Smooth muscle cell (in vitro differentiated cells): ENCODE measurements at regions not wholly inside any gene's neighbourhood (a gene's known extent, or its start where the extent isn't known, plus 50 kb on each side); places are given as distances from the start of the nearest gene placed in this dataset.

Experiments
- DNase-seq: peaks from one replicate; lab custom pipeline; 2025; ENCODE audit not compliant: unreplicated experiment; lab: John Stamatoyannopoulos, UW
- H2AFZ ChIP-seq: fragments of 200-600 bp; sonication (generic); 2 replicates; pipeline ENCODE4 v1.6.0; 2016; ENCODE audit warnings: antibody characterized with exemption, low read depth, mild to moderate bottlenecking
- H3F3A ChIP-seq: fragments of 200-600 bp; sonication (generic); 2 replicates; pipeline ENCODE4 v1.6.0; 2017; ENCODE audit warnings: antibody characterized with exemption, low read depth
- H3K27ac ChIP-seq: fragments of 200-600 bp; sonication (generic); 2 replicates; pipeline ENCODE4 v1.5.1; 2016; ENCODE audit warnings: low read depth, mild to moderate bottlenecking
- H3K27me3 ChIP-seq: fragments of 200-600 bp; sonication (generic); 2 replicates; pipeline ENCODE4 v1.6.1; 2016; ENCODE audit warnings: low read depth, mild to moderate bottlenecking
- H3K36me3 ChIP-seq: fragments of 200-600 bp; sonication (generic); 2 replicates; pipeline ENCODE4 v1.5.1; 2016; ENCODE audit warnings: low read depth
- H3K4me1 ChIP-seq: fragments of 200-600 bp; sonication (generic); 2 replicates; pipeline ENCODE4 v1.5.1; 2016; ENCODE audit warnings: low read depth
- H3K4me2 ChIP-seq: fragments of 200-600 bp; sonication (generic); 2 replicates; pipeline ENCODE4 v1.6.0; 2016; ENCODE audit warnings: mild to moderate bottlenecking
- H3K4me3 ChIP-seq: fragments of 200-600 bp; sonication (generic); 2 replicates; pipeline ENCODE4 v1.5.1; 2016; ENCODE audit warnings: mild to moderate bottlenecking
- H3K79me2 ChIP-seq: fragments of 200-600 bp; sonication (generic); 2 replicates; pipeline ENCODE4 v1.6.0; 2016; ENCODE audit warnings: low read depth, mild to moderate bottlenecking
- H3K9ac ChIP-seq: fragments of 200-600 bp; sonication (generic); 2 replicates; pipeline ENCODE4 v1.6.0; 2016; ENCODE audit warnings: low read depth
- H3K9me3 ChIP-seq: fragments of 200-600 bp; sonication (generic); replicated peaks from 2 replicates; pipeline ENCODE4 v1.5.1; 2016; ENCODE audit warnings: low read depth
- H4K20me1 ChIP-seq: fragments of 200-600 bp; sonication (generic); 2 replicates; pipeline ENCODE4 v1.6.0; 2016; ENCODE audit warnings: low read depth
- WGBS: methylation state at CpG from one replicate; pipeline ENCODE4 v1.1.7; 2016; ENCODE audit warnings: low lambda C conversion rate; 5-methylcytosine and 5-hydroxymethylcytosine counted together
- TF ChIP-seq, protein P1 (sequence below): fragments of 200-600 bp; sonication (generic); IDR thresholded peaks from 2 replicates; pipeline ENCODE4 v1.5.1; 2017; ENCODE audit warnings: borderline replicate concordance, mild to moderate bottlenecking, antibody characterized with exemption; ENCODE audit not compliant: insufficient read depth, poor library complexity, severe bottlenecking

DNA sequence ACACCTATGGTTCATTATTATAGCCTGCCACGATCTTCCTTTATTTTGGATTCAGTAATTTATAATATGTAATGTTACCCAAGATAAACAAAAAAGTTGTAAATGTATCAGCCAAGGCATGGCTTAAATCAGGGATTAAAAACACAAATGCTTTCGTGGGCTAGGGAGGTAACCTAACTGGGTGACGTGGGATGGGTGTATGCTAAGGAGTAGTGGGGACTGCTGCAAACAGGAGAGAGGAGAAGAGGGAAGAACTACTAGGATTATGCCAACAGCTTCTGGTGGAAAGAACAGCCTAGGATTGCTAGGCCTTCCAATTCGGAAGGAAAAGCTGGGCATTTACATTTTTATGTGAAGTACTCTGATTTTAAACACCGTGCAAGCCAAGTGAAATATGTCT, 244.8 kb upstream of the POU3F2 start:
- no peaks in the 10 kb centered on the region for H3F3A ChIP-seq
- no peak overlapping the region for H2AFZ ChIP-seq
- no peaks in the 10 kb centered on the region for H3K4me1 ChIP-seq
- H3K4me3 ChIP-seq: no peak overlapping the region
- H3K79me2 ChIP-seq: no peaks in the 10 kb centered on the region
- H3K36me3 ChIP-seq: no peaks in the 10 kb centered on the region
- WGBS: 88% methylated on average over 5 of the region's 5 CpGs
- DNase-seq: no peak
- no peaks in the 10 kb centered on the region for H3K9me3 ChIP-seq
- H3K9ac ChIP-seq: no peak overlapping the region
- no peaks in the 10 kb centered on the region for H4K20me1 ChIP-seq
- TF ChIP-seq, protein P1, sequence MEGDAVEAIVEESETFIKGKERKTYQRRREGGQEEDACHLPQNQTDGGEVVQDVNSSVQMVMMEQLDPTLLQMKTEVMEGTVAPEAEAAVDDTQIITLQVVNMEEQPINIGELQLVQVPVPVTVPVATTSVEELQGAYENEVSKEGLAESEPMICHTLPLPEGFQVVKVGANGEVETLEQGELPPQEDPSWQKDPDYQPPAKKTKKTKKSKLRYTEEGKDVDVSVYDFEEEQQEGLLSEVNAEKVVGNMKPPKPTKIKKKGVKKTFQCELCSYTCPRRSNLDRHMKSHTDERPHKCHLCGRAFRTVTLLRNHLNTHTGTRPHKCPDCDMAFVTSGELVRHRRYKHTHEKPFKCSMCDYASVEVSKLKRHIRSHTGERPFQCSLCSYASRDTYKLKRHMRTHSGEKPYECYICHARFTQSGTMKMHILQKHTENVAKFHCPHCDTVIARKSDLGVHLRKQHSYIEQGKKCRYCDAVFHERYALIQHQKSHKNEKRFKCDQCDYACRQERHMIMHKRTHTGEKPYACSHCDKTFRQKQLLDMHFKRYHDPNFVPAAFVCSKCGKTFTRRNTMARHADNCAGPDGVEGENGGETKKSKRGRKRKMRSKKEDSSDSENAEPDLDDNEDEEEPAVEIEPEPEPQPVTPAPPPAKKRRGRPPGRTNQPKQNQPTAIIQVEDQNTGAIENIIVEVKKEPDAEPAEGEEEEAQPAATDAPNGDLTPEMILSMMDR: no peak
- no peak overlapping the region for H3K4me2 ChIP-seq
- no peak overlapping the region for H3K27ac ChIP-seq
- H3K27me3 ChIP-seq: no peaks in the 10 kb centered on the region

DNA sequence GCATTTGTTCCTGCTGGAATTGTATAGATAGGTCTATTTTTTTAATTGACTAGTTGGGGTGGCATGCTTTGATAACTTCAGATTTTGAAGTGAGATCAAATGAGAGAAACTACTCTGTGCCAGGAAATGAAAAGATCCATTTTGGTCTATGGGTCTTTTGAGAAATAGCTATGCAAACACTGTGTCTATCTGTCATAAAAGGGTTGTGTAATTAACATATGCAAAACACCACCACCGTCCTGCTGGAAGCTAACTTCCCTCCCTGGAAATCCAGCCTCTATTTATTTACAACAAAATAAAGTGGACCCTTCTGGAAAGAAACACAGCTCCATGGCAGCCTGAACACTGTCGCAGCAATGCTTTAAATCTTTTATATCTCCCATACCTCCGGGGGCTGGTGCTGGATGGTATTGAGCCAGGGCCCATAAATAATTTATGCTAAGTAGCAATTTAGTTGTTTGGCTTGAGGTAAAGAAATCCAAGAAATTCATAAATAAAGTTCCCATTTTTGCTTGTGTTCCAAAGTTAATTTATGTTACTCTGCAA, 244.2 kb upstream of the POU3F2 start:
- TF ChIP-seq, protein P1: no peak
- Histone ChIP-seq H3K4me3 (no peak overlapping the region), H3K27me3 (no peaks in the 10 kb centered on the region), H3K27ac (no peak overlapping the region), H4K20me1 (no peaks in the 10 kb centered on the region), H3K36me3 (no peaks in the 10 kb centered on the region), H2AFZ (no peak overlapping the region), H3K9ac (no peak overlapping the region), H3K9me3 (no peaks in the 10 kb centered on the region), H3K79me2 (no peaks in the 10 kb centered on the region), H3K4me1 (no peaks in the 10 kb centered on the region), H3F3A (no peaks in the 10 kb centered on the region), H3K4me2 (no peak overlapping the region)
- no peak for DNase-seq
- WGBS: 80% methylated on average over 3 of the region's 3 CpGs

DNA sequence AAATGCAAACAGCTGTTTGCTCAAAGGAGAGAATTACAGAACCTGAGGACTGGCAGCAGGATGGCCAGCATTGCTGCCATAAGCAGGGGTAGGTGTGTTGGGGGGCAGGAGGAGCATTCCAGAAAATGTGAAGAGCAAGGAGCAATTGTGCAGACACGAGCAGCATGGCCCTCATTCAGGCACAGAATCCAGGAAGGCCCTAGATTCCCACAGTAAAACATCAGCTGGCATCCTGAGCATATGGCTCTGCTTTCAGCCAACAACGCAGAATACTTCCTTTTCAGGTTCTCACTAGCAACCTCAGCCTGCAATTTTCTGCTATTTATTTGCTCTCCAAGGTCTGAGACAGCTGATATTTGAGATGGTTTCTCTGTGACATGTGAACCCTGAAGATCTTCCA, 243.4 kb upstream of the POU3F2 start:
- no peaks in the 10 kb centered on the region for H3K9me3 ChIP-seq
- WGBS: 76% methylated on average over 2 of the region's 2 CpGs
- TF ChIP-seq, protein P1: no peak

DNA sequence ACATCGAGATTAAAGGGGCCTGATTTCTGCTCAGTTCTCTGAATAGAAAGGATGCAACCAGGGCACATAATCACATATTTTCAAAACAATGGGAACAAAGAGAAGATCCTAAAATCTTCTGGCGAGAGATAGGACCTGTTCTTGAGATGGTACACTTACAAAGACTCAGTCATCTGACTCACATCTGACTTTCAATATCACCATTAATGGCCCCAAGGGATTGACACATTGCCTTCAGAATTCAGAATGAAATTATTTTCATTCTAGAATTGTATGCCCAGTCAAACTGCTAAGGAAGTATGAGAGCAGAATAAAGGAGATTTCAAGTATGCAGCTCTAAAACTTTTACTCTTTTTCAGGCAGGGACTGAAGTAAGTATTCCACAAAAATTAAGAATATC, 240.7 kb upstream of the POU3F2 start:
- no peaks in the 10 kb centered on the region for H3F3A ChIP-seq
- WGBS: 84% methylated on average over 2 of the region's 2 CpGs
- no peak overlapping the region for H3K27ac ChIP-seq
- TF ChIP-seq, protein P1: no peak
- H3K27me3 ChIP-seq: no peaks in the 10 kb centered on the region
- no peaks in the 10 kb centered on the region for H3K36me3 ChIP-seq
- no peak for DNase-seq
- H3K4me1 ChIP-seq: no peaks in the 10 kb centered on the region
- H3K9ac ChIP-seq: no peak overlapping the region
- H3K4me2 ChIP-seq: no peak overlapping the region
- H3K4me3 ChIP-seq: no peak overlapping the region
- no peaks in the 10 kb centered on the region for H4K20me1 ChIP-seq
- H3K79me2 ChIP-seq: no peaks in the 10 kb centered on the region
- no peak overlapping the region for H2AFZ ChIP-seq
- no peaks in the 10 kb centered on the region for H3K9me3 ChIP-seq

More for the DNA sequence above, 243.4 kb upstream of the POU3F2 start:
- H3K27ac ChIP-seq: no peak overlapping the region
- H3F3A ChIP-seq: no peaks in the 10 kb centered on the region
- no peaks in the 10 kb centered on the region for H4K20me1 ChIP-seq
- H2AFZ ChIP-seq: no peak overlapping the region
- no peak overlapping the region for H3K9ac ChIP-seq
- no peaks in the 10 kb centered on the region for H3K36me3 ChIP-seq
- DNase-seq: no peak
- H3K4me1 ChIP-seq: no peaks in the 10 kb centered on the region
- H3K4me3 ChIP-seq: no peak overlapping the region
- H3K27me3 ChIP-seq: no peaks in the 10 kb centered on the region
- H3K79me2 ChIP-seq: no peaks in the 10 kb centered on the region
- no peak overlapping the region for H3K4me2 ChIP-seq
